ENCODE measurements at regions not wholly inside any gene's neighbourhood (a gene's known extent, or its start where the extent isn't known, plus 50 kb on each side); places are given as distances from the start of the nearest gene placed in this dataset.
"Not testable (repeated sequence)": the region's sequence is repeated elsewhere in the genome, so short reads cannot be mapped to it uniquely, and the experiment has no call there.

- Mint-ChIP-seq H3K9me3 (peaks cover 10% of the 10 kb centered on the region), H3K4me1 (no peaks in the 10 kb centered on the region), H3K27me3 (ENCODE audit: low read depth, poor library complexity) (no peaks in the 10 kb centered on the region), H3K27ac (no peak overlapping the region), H3K36me3 (ENCODE audit: low read depth) (no peaks in the 10 kb centered on the region), H3K4me3 (no peak overlapping the region)
- DNase-seq, result no peak
- no peak for TF ChIP-seq CTCF (IDR thresholded peaks at IDR 0.05)
Measured at GRCh38 chr22:33129621-33130020, 71.4 kb upstream of the SYN3 start.

- Mint-ChIP-seq H3K9me3 (peaks cover 5% of the 10 kb centered on the region), H3K4me3 (no peak overlapping the region), H3K36me3 (ENCODE audit: low read depth) (no peaks in the 10 kb centered on the region), H3K27me3 (ENCODE audit: low read depth, poor library complexity) (no peaks in the 10 kb centered on the region), H3K27ac (no peak overlapping the region), H3K4me1 (no peaks in the 10 kb centered on the region)
- DNase-seq, result no peak
- peak; percentile 19 for TF ChIP-seq CTCF (IDR thresholded peaks at IDR 0.05)
Measured at GRCh38 chr22:33126881-33127280, 68.7 kb upstream of the SYN3 start.

- no peak for DNase-seq
- Mint-ChIP-seq H3K9me3 (no peaks in the 10 kb centered on the region), H3K4me3 (no peak overlapping the region), H3K36me3 (ENCODE audit: low read depth) (no peaks in the 10 kb centered on the region), H3K4me1 (no peaks in the 10 kb centered on the region), H3K27me3 (ENCODE audit: low read depth, poor library complexity) (peaks cover 3% of the 10 kb centered on the region), H3K27ac (no peak overlapping the region)
- no peak for TF ChIP-seq CTCF (IDR thresholded peaks at IDR 0.05)
Measured at GRCh38 chr22:33124471-33124870, 66.3 kb upstream of the SYN3 start.

- not testable (repeated sequence) for H3K36me3 Mint-ChIP-seq (ENCODE audit: low read depth); H3K27me3 Mint-ChIP-seq (ENCODE audit: low read depth, poor library complexity); H3K4me3 Mint-ChIP-seq; H3K9me3 Mint-ChIP-seq; H3K27ac Mint-ChIP-seq; H3K4me1 Mint-ChIP-seq; DNase-seq
Measured at GRCh38 chr22:33122439-33122838, 64.3 kb upstream of the SYN3 start.

GRCh38 chr22:33119044-33119443 lies 60.9 kb upstream of the SYN3 start:
- Mint-ChIP-seq H3K4me3 (no peak overlapping the region), H3K27ac (peak overlapping the region; percentile 40), H3K36me3 (ENCODE audit: low read depth) (no peaks in the 10 kb centered on the region), H3K27me3 (ENCODE audit: low read depth, poor library complexity) (peaks cover 3% of the 10 kb centered on the region), H3K4me1 (peaks cover 13% of the 10 kb centered on the region), H3K9me3 (no peaks in the 10 kb centered on the region)
- DNase-seq, result no peak
- TF ChIP-seq CTCF (IDR thresholded peaks at IDR 0.05), result no peak

- DNase-seq, result no peak
- no peak overlapping the region for H3K4me3 Mint-ChIP-seq
- no peak for TF ChIP-seq CTCF (IDR thresholded peaks at IDR 0.05)
- no peaks in the 10 kb centered on the region for H3K36me3 Mint-ChIP-seq (ENCODE audit: low read depth)
- H3K4me1 Mint-ChIP-seq, result peaks cover 15% of the 10 kb centered on the region
- peak overlapping the region; percentile 14 for H3K27ac Mint-ChIP-seq
- H3K27me3 Mint-ChIP-seq (ENCODE audit: low read depth, poor library complexity), result peaks cover 3% of the 10 kb centered on the region
- no peaks in the 10 kb centered on the region for H3K9me3 Mint-ChIP-seq
Measured at GRCh38 chr22:33117821-33118220, 59.6 kb upstream of the SYN3 start.

All from nephron progenitor cell (in vitro differentiated cells).